ENCODE measurements at regions not wholly inside any gene's neighbourhood (a gene's known extent, or its start where the extent isn't known, plus 50 kb on each side); places are given as distances from the start of the nearest gene placed in this dataset.

- CTCF ChIA-PET = no interaction called here
- TF ChIP-seq HDGF (IDR thresholded peaks at IDR 0.05; ENCODE audit: borderline replicate concordance) = no peak
- TF ChIP-seq FOXA1 (IDR thresholded peaks at IDR 0.05) = no peak
- no peak for TF ChIP-seq PKNOX1 (IDR thresholded peaks at IDR 0.05)
- TF ChIP-seq SUZ12 (IDR thresholded peaks at IDR 0.05) = no peak
- no peak for TF ChIP-seq L3MBTL2 (conservative IDR thresholded peaks at IDR 0.05)
- TF ChIP-seq NFRKB (IDR thresholded peaks at IDR 0.05) = no peak
- TF ChIP-seq ZNF384 (IDR thresholded peaks at IDR 0.05) = no peak
- no peak for TF ChIP-seq TARDBP (IDR thresholded peaks at IDR 0.05)
- TF ChIP-seq ARNT (IDR thresholded peaks at IDR 0.05) = no peak
- TF ChIP-seq BHLHE40 (IDR thresholded peaks at IDR 0.05; ENCODE audit: borderline replicate concordance) = no peak
- no peak for TF ChIP-seq LEF1 (IDR thresholded peaks at IDR 0.05; ENCODE audit: borderline replicate concordance)
- no peak for TF ChIP-seq CTBP1 (IDR thresholded peaks at IDR 0.05; ENCODE audit: borderline replicate concordance)
- TF ChIP-seq SP1 (IDR thresholded peaks at IDR 0.05) = no peak
- TF ChIP-seq ELF4 (IDR thresholded peaks at IDR 0.05) = no peak
- no peak for TF ChIP-seq FOXK2 (IDR thresholded peaks at IDR 0.05)
- no peak for TF ChIP-seq FOXM1 (IDR thresholded peaks at IDR 0.05; ENCODE audit: borderline replicate concordance)
- no peak for DNase-seq (ENCODE audit: extremely low spot score)
- POLR2A ChIA-PET = no interaction called here
Observed at GRCh38 chr13:63011996-63012395, 1596.3 kb upstream of the PCDH20 start.

- DNase-seq (ENCODE audit: extremely low spot score) = no peak
- CTCF ChIA-PET = no interaction called here
- TF ChIP-seq TARDBP (IDR thresholded peaks at IDR 0.05) (no peak), CTBP1 (IDR thresholded peaks at IDR 0.05; ENCODE audit: borderline replicate concordance) (no peak), SUZ12 (IDR thresholded peaks at IDR 0.05) (no peak), L3MBTL2 (conservative IDR thresholded peaks at IDR 0.05) (no peak), HDGF (IDR thresholded peaks at IDR 0.05; ENCODE audit: borderline replicate concordance) (no peak), ELF4 (IDR thresholded peaks at IDR 0.05) (no peak), PKNOX1 (IDR thresholded peaks at IDR 0.05) (no peak), ZNF384 (IDR thresholded peaks at IDR 0.05) (no peak), BHLHE40 (IDR thresholded peaks at IDR 0.05; ENCODE audit: borderline replicate concordance) (no peak), NFRKB (IDR thresholded peaks at IDR 0.05) (no peak), FOXK2 (IDR thresholded peaks at IDR 0.05) (no peak), SP1 (IDR thresholded peaks at IDR 0.05) (no peak), FOXA1 (IDR thresholded peaks at IDR 0.05) (no peak), FOXM1 (IDR thresholded peaks at IDR 0.05; ENCODE audit: borderline replicate concordance) (no peak), LEF1 (IDR thresholded peaks at IDR 0.05; ENCODE audit: borderline replicate concordance) (no peak), ARNT (IDR thresholded peaks at IDR 0.05) (no peak)
- POLR2A ChIA-PET = no interaction called here
Observed at GRCh38 chr13:63010072-63010658, 1594.5 kb upstream of the PCDH20 start.

- DNase-seq (ENCODE audit: extremely low spot score) = no peak
- CTCF ChIA-PET = no interaction called here
- TF ChIP-seq PKNOX1 (IDR thresholded peaks at IDR 0.05) (no peak), BHLHE40 (IDR thresholded peaks at IDR 0.05; ENCODE audit: borderline replicate concordance) (no peak), FOXK2 (IDR thresholded peaks at IDR 0.05) (no peak), L3MBTL2 (conservative IDR thresholded peaks at IDR 0.05) (no peak), NFRKB (IDR thresholded peaks at IDR 0.05) (no peak), ZNF384 (IDR thresholded peaks at IDR 0.05) (no peak), SUZ12 (IDR thresholded peaks at IDR 0.05) (no peak), CTBP1 (IDR thresholded peaks at IDR 0.05; ENCODE audit: borderline replicate concordance) (no peak), SP1 (IDR thresholded peaks at IDR 0.05) (no peak), TARDBP (IDR thresholded peaks at IDR 0.05) (no peak)
- POLR2A ChIA-PET = no interaction called here
Observed at GRCh38 chr13:63005625-63006024, 1590.0 kb upstream of the PCDH20 start.

GRCh38 chr13:62997696-62998095 lies 1582.0 kb upstream of the PCDH20 start:
- no peak for DNase-seq (ENCODE audit: extremely low spot score)
- POLR2A ChIA-PET = no interaction called here
- CTCF ChIA-PET = no interaction called here
- TF ChIP-seq SUZ12 (IDR thresholded peaks at IDR 0.05) (no peak), FOXM1 (IDR thresholded peaks at IDR 0.05; ENCODE audit: borderline replicate concordance) (no peak), HDGF (IDR thresholded peaks at IDR 0.05; ENCODE audit: borderline replicate concordance) (no peak), L3MBTL2 (conservative IDR thresholded peaks at IDR 0.05) (no peak), FOXA1 (IDR thresholded peaks at IDR 0.05) (no peak), ZNF384 (IDR thresholded peaks at IDR 0.05) (no peak), ARNT (IDR thresholded peaks at IDR 0.05) (no peak), SP1 (IDR thresholded peaks at IDR 0.05) (no peak), TARDBP (IDR thresholded peaks at IDR 0.05) (no peak), FOXK2 (IDR thresholded peaks at IDR 0.05) (no peak), LEF1 (IDR thresholded peaks at IDR 0.05; ENCODE audit: borderline replicate concordance) (no peak), CTBP1 (IDR thresholded peaks at IDR 0.05; ENCODE audit: borderline replicate concordance) (no peak)

- TF ChIP-seq NFRKB (IDR thresholded peaks at IDR 0.05) (no peak), TARDBP (IDR thresholded peaks at IDR 0.05) (no peak), PKNOX1 (IDR thresholded peaks at IDR 0.05) (no peak), FOXA1 (IDR thresholded peaks at IDR 0.05) (no peak), HDGF (IDR thresholded peaks at IDR 0.05; ENCODE audit: borderline replicate concordance) (no peak), L3MBTL2 (conservative IDR thresholded peaks at IDR 0.05) (no peak)
- CTCF ChIA-PET = no interaction called here
- POLR2A ChIA-PET = no interaction called here
- no peak for DNase-seq (ENCODE audit: extremely low spot score)
Observed at GRCh38 chr13:62997038-62997599, 1581.5 kb upstream of the PCDH20 start.

Measured in HEK293T (cell line).